HG03175 (cell line): ENCODE measurements at regions not wholly inside any gene's neighbourhood (a gene's known extent, or its start where the extent isn't known, plus 50 kb on each side); places are given as distances from the start of the nearest gene placed in this dataset.

Experiments used
- ATAC-seq: cut with Tn5 transposase; IDR thresholded peaks from one replicate; pipeline ENCODE4 v1.9.1; 2021; ENCODE audit warnings: mild to moderate bottlenecking, moderate library complexity; ENCODE audit not compliant: unreplicated experiment

- ATAC-seq = no peak
Measured at GRCh38 chr9:86836266-86836665, 111.0 kb downstream of the GAS1 start.

GRCh38 chr9:86830356-86830755, 117.0 kb downstream of the GAS1 start:
- ATAC-seq = no peak

GRCh38 chr9:86829496-86830046, 117.7 kb downstream of the GAS1 start:
- no peak for ATAC-seq

- ATAC-seq = no peak
Measured at GRCh38 chr9:86828631-86829030, 118.7 kb downstream of the GAS1 start.

- no peak for ATAC-seq
Measured at GRCh38 chr9:86827893-86828292, 119.4 kb downstream of the GAS1 start.

- ATAC-seq = no peak
Measured at GRCh38 chr9:86825299-86825698, 122.0 kb downstream of the GAS1 start.

GRCh38 chr9:86822006-86822801, 125.1 kb downstream of the GAS1 start:
- no peak for ATAC-seq

GRCh38 chr9:86821006-86821845, 126.1 kb downstream of the GAS1 start:
- no peak for ATAC-seq

- no peak for ATAC-seq
Measured at GRCh38 chr9:86819552-86819951, 127.8 kb downstream of the GAS1 start.

GRCh38 chr9:86818636-86819035, 128.7 kb downstream of the GAS1 start:
- ATAC-seq = no peak

GRCh38 chr9:86816868-86817267, 130.4 kb downstream of the GAS1 start:
- no peak for ATAC-seq

- ATAC-seq = no peak
Measured at GRCh38 chr9:86816366-86816765, 130.9 kb downstream of the GAS1 start.

GRCh38 chr9:86812616-86813015, 134.7 kb downstream of the GAS1 start:
- no peak for ATAC-seq

GRCh38 chr9:86809759-86810367, 137.4 kb downstream of the GAS1 start:
- ATAC-seq = no peak

GRCh38 chr9:86809151-86809550, 138.2 kb downstream of the GAS1 start:
- ATAC-seq = no peak

GRCh38 chr9:86807367-86807976, 139.8 kb downstream of the GAS1 start:
- no peak for ATAC-seq

- ATAC-seq = no peak
Measured at GRCh38 chr9:86804011-86804410, 143.3 kb downstream of the GAS1 start.

GRCh38 chr9:86802900-86803673, 144.2 kb downstream of the GAS1 start:
- ATAC-seq = no peak

- ATAC-seq = no peak
Measured at GRCh38 chr9:86801246-86801645, 146.1 kb downstream of the GAS1 start.

- ATAC-seq = no peak
Measured at GRCh38 chr9:86800681-86801080, 146.6 kb downstream of the GAS1 start.
